ENCODE measurements at regions not wholly inside any gene's neighbourhood (a gene's known extent, or its start where the extent isn't known, plus 50 kb on each side); places are given as distances from the start of the nearest gene placed in this dataset.

DNA sequence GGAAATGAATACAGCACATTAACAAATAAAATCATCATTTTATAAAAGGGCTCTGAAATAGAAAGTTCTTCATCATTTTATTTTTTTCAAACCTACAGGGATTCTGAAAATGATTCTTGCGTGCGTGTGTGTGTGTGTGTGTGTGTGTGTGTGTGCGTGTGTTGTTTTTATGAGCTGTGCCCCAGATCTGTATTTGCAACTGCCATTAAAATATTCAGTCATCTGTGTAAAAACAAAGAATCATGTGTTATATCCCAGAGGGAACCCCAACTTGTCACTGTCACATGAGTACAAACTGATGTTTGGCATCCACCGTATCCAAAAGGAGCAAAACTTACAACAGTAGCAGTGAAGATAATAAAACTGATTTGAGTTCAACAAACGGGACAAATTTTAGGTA is 635.4 kb upstream of the PFKP start:
- TF ChIP-seq, protein P1, sequence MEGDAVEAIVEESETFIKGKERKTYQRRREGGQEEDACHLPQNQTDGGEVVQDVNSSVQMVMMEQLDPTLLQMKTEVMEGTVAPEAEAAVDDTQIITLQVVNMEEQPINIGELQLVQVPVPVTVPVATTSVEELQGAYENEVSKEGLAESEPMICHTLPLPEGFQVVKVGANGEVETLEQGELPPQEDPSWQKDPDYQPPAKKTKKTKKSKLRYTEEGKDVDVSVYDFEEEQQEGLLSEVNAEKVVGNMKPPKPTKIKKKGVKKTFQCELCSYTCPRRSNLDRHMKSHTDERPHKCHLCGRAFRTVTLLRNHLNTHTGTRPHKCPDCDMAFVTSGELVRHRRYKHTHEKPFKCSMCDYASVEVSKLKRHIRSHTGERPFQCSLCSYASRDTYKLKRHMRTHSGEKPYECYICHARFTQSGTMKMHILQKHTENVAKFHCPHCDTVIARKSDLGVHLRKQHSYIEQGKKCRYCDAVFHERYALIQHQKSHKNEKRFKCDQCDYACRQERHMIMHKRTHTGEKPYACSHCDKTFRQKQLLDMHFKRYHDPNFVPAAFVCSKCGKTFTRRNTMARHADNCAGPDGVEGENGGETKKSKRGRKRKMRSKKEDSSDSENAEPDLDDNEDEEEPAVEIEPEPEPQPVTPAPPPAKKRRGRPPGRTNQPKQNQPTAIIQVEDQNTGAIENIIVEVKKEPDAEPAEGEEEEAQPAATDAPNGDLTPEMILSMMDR (conservative IDR thresholded peaks at IDR 0.05; ENCODE audit: low read depth, low read length) = no peak
- no peak overlapping the region for H3K4me3 ChIP-seq (ENCODE audit: low read depth, low read length)
- no peak for DNase-seq (ENCODE audit: low read depth)

DNA sequence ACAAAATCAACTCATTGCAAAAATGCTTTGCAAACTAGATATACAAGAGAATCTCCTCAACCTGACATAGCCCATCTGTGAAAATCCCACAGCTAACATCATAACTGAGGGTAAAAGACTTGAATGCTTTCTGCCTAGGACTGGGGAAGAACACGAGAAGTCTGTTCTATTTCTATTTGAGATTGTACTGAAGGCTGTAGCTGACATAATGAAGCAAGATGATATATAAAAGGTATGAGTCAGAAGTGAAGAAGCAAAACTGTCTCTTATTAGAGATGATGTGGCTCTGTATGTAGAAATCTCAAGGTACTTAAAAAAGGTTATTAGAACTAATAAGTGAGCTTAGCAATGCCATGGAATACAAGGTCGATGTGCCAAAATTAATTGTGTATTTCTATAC is 639.9 kb upstream of the PFKP start:
- H3K4me3 ChIP-seq (ENCODE audit: low read depth, low read length) = no peak overlapping the region
- TF ChIP-seq, protein P1 (conservative IDR thresholded peaks at IDR 0.05; ENCODE audit: low read depth, low read length) = no peak
- no peak for DNase-seq (ENCODE audit: low read depth)

DNA sequence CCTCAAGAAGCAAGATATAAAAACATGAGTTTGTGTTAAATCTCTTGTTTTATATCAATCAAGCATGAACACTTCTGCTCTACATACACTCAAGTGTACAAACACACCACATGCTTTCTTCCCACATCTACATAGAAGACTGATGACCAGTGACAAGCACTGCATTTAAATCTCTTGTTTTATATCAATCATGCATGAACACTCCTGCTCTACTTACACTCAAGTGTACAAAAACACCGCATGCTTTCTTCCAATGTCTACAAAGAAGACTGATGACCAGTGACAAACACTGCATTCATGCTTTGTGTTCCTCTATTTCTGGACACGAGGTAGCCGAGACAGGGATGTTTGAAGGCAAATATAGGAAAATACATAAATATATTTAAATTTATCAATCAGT is 642.0 kb upstream of the PFKP start:
- no peak overlapping the region for H3K4me3 ChIP-seq (ENCODE audit: low read depth, low read length)
- TF ChIP-seq, protein P1 (conservative IDR thresholded peaks at IDR 0.05; ENCODE audit: low read depth, low read length) = no peak
- DNase-seq (ENCODE audit: low read depth) = no peak

DNA sequence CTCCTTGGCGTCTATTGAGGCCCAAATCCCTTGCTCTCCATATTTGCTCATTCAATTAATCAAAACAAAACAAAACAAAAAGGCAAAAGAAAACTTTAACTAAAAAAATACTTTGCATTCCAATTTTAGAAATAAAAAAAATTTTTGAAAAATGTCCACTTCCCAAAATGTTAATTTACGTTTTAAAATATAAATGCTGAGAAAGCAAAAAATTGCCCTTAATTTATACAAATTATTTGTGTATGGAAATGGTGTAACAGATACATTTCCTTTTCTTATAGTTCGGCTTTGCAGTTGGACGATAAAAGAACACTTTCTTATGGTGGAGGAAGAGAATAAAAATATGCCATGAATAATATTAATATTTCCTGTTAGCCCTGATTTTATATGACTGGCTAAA is 652.8 kb upstream of the PFKP start:
- no peak overlapping the region for H3K4me3 ChIP-seq (ENCODE audit: low read depth, low read length)
- DNase-seq (ENCODE audit: low read depth) = no peak
- TF ChIP-seq, protein P1 (conservative IDR thresholded peaks at IDR 0.05; ENCODE audit: low read depth, low read length) = no peak

DNA sequence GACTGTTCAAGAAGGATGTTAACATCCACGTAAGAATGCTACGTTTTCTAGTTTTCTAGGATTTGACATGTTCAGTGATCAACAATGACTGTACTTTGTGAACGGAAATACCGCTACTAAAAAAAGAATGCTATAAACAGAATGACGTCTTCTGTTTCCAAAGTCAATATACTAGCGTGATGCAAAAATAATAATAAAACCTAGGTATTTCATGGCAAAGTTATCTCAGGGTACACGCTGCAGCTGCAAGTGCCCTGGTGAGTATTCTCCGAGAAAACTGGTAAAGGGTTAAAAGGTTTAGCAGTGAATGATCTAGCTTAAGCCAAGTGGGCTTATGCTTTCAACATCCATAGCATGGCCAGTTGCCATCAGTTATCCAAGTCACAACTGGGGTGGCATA is 653.3 kb upstream of the PFKP start:
- no peak for DNase-seq (ENCODE audit: low read depth)
- H3K4me3 ChIP-seq (ENCODE audit: low read depth, low read length) = no peak overlapping the region
- TF ChIP-seq, protein P1 (conservative IDR thresholded peaks at IDR 0.05; ENCODE audit: low read depth, low read length) = no peak

DNA sequence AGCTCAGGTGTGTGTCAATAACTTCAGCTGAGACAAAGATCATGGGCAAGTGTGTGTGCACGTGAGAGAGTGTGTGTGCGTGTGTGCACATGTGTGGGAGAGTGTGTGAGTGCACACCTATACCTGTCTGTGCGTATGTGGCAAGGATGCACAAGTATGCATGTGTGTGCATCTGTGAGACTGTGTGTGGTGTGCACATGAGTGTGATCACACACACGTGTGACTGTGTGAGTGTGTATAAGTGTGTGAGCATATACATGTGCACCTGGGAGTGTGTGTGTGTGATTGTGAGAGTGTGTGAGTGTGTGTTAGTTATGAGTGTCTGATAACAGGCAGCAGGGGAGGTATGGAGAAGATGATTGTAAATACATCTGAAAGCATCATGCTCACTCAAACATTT is 657.3 kb upstream of the PFKP start:
- H3K4me3 ChIP-seq (ENCODE audit: low read depth, low read length) = no peak overlapping the region
- TF ChIP-seq, protein P1 (conservative IDR thresholded peaks at IDR 0.05; ENCODE audit: low read depth, low read length) = no peak
- DNase-seq (ENCODE audit: low read depth) = no peak

DNA sequence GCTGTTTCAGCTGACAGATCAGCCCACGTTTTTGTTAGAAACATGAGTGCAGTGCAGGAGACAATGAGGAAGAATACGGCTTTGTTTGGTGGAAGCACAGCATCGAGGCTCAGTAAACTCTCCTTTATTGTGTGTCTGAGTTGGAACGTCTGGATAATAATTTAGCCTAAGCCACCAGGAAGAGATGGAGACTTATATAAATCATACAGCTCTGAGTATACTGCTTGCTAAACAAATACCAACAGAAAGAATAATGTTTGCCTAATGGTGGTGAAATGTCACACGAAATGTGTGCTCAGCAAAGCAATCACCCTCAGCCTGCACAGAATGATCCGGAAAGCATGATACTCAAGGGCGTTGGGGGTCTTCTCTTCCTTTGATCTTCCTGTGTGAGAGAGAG is 664.1 kb upstream of the ADARB2 start:
- TF ChIP-seq, protein P1 (conservative IDR thresholded peaks at IDR 0.05; ENCODE audit: low read depth, low read length) = no peak
- DNase-seq (ENCODE audit: low read depth) = no peak
- no peak overlapping the region for H3K4me3 ChIP-seq (ENCODE audit: low read depth, low read length)
